ENCODE measurements at regions not wholly inside any gene's neighbourhood (a gene's known extent, or its start where the extent isn't known, plus 50 kb on each side); places are given as distances from the start of the nearest gene placed in this dataset.

DNA sequence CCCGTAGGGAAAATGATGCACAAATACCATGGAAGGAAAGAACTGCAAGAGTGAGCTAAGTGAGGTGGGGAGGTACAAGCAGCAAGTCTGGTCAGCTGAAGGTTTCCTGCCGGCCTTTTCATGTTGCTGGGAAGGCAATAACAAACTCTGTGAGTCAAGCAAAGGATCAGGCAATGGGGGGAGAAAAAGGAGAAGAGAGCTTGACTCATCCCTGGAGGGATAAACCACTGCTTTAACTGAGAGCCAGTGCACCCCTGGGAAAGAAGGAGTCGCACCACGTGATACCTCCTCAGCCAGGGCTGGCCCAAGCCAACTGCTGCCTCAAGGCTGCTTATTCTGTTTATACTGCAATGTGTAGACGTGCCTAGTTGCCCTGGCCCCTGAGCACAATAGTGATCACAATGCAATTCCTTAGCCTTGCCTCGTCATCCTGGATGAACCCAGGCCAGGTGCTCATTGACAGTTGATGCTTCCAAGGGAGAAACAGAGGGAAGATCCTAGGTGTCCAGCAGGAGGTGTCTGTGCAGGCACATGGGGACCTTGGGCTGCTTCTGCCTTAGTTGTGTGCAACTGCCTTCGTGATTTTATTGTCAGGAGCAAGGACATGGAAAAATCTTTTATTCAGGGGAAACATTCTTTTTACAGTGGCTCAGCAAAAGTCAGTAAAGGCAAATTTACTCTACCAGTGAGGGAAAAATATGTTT lies 203.0 kb upstream of the TUT7 start:
- no peak overlapping the region for H3K27ac ChIP-seq (ENCODE audit: low read length)

DNA sequence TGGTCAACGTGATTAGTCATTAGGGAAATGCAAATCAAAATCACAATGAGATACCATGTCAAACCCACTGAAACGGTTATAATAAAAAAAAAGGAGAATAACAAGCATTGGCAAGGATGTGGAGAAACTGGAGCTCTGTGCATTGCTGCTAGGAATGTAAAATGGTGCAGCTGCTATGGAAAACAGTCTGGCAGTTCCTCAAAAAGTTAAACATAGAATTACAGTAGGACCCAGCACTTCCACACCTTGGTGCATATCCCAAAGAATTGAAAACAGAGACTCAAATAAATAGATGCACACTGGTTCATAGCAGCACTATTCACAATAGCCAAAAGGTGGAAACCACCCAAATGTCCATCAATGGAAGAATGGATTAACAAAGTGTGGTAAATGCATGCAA lies 201.5 kb upstream of the TUT7 start:
- no peaks in the 10 kb centered on the region for H3K4me1 ChIP-seq (ENCODE audit: control insufficient read depth, low read depth, low read length)
- H3K4me3 ChIP-seq (ENCODE audit: low read length) = no peak overlapping the region
- H3K27me3 ChIP-seq (ENCODE audit: control insufficient read depth, insufficient read depth, low read length) = no peaks in the 10 kb centered on the region
- H3K27ac ChIP-seq (ENCODE audit: low read length) = no peak overlapping the region
- H3K36me3 ChIP-seq (ENCODE audit: control insufficient read depth, low read depth, low read length) = no peaks in the 10 kb centered on the region
- no peaks in the 10 kb centered on the region for H3K9me3 ChIP-seq (ENCODE audit: control insufficient read depth, low read depth, low read length)
- no peak overlapping the region for H3K9ac ChIP-seq (ENCODE audit: low read length)

More for the DNA sequence above, 203.0 kb upstream of the TUT7 start:
- Histone ChIP-seq H3K9me3 (ENCODE audit: control insufficient read depth, low read depth, low read length) (no peaks in the 10 kb centered on the region), H3K4me3 (ENCODE audit: low read length) (no peak overlapping the region), H3K4me1 (ENCODE audit: control insufficient read depth, low read depth, low read length) (no peaks in the 10 kb centered on the region), H3K9ac (ENCODE audit: low read length) (no peak overlapping the region), H3K27me3 (ENCODE audit: control insufficient read depth, insufficient read depth, low read length) (no peaks in the 10 kb centered on the region), H3K36me3 (ENCODE audit: control insufficient read depth, low read depth, low read length) (no peaks in the 10 kb centered on the region)

DNA sequence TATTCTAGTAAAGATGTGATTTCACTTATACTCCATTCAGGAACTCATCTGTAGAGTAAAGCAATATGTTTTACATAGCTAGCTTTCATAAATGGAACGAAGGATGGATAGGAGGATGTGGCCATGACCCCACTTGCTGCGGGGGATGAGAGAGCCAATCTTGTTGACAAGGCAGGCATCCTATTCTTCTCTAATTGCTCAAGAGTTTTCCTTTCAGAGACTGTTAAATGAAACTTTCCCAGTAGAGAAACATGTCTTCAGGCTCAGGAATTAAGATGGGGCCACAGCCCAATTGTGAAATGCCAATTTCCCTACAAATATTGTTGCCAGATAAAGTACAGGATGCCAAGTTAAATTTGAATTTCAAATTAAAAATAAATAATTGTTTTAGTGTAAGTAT lies 196.2 kb upstream of the TUT7 start:
- Histone ChIP-seq H3K27ac (ENCODE audit: low read length) (no peak overlapping the region), H3K4me3 (ENCODE audit: low read length) (no peak overlapping the region), H3K9me3 (ENCODE audit: control insufficient read depth, low read depth, low read length) (no peaks in the 10 kb centered on the region), H3K36me3 (ENCODE audit: control insufficient read depth, low read depth, low read length) (no peaks in the 10 kb centered on the region), H3K4me1 (ENCODE audit: control insufficient read depth, low read depth, low read length) (peaks cover 20% of the 10 kb centered on the region), H3K27me3 (ENCODE audit: control insufficient read depth, insufficient read depth, low read length) (no peaks in the 10 kb centered on the region), H3K9ac (ENCODE audit: low read length) (no peak overlapping the region)

DNA sequence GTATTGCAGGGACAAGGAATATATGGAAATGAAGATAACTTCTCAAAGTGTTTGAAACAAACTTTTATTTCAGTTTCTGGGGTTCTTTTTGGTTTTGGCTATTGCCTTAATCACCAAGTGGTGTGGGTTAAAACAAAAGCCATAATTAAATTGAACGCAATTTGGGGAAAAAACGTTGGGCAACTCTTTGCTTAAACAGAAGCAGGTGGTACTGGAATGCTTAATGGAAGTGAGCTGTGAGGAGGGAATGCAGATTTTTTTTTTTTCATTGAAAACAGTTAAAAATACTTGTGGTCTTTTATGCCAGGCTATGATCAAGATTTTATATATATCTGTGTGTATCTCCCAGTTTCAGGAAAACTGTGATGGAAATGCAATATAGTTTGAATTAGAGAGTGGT lies 195.7 kb upstream of the TUT7 start:
- H3K9me3 ChIP-seq (ENCODE audit: control insufficient read depth, low read depth, low read length) = no peaks in the 10 kb centered on the region

DNA sequence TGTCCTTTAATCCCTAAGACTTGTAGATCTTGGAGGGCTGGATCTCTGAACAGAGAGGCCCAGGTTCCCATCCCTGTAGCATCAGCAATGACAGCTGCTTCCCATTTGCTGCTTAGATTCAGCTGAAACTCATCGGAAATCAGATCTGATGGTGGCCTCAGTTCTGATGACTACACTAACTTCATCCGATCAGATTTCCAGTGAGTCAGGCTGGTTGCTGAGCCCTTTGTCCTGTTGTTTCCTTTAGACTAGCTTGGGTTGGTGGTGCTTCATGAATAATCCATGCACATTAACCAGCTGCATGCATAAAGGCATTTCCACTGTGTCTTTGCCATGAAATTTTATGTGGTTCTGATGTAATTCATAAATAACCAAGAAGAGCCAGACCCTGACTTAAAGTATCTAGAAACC lies 195.2 kb upstream of the TUT7 start:
- H3K4me1 ChIP-seq (ENCODE audit: control insufficient read depth, low read depth, low read length) = peaks cover 29% of the 10 kb centered on the region
- no peaks in the 10 kb centered on the region for H3K36me3 ChIP-seq (ENCODE audit: control insufficient read depth, low read depth, low read length)
- no peaks in the 10 kb centered on the region for H3K27me3 ChIP-seq (ENCODE audit: control insufficient read depth, insufficient read depth, low read length)
- no peaks in the 10 kb centered on the region for H3K9me3 ChIP-seq (ENCODE audit: control insufficient read depth, low read depth, low read length)
- no peak overlapping the region for H3K9ac ChIP-seq (ENCODE audit: low read length)
- H3K4me3 ChIP-seq (ENCODE audit: low read length) = no peak overlapping the region
- no peak overlapping the region for H3K27ac ChIP-seq (ENCODE audit: low read length)

More for the DNA sequence above, 195.7 kb upstream of the TUT7 start:
- H3K4me3 ChIP-seq (ENCODE audit: low read length) = no peak overlapping the region
- no peaks in the 10 kb centered on the region for H3K27me3 ChIP-seq (ENCODE audit: control insufficient read depth, insufficient read depth, low read length)
- no peak overlapping the region for H3K27ac ChIP-seq (ENCODE audit: low read length)
- no peaks in the 10 kb centered on the region for H3K36me3 ChIP-seq (ENCODE audit: control insufficient read depth, low read depth, low read length)
- peaks cover 24% of the 10 kb centered on the region for H3K4me1 ChIP-seq (ENCODE audit: control insufficient read depth, low read depth, low read length)
- H3K9ac ChIP-seq (ENCODE audit: low read length) = no peak overlapping the region

DNA sequence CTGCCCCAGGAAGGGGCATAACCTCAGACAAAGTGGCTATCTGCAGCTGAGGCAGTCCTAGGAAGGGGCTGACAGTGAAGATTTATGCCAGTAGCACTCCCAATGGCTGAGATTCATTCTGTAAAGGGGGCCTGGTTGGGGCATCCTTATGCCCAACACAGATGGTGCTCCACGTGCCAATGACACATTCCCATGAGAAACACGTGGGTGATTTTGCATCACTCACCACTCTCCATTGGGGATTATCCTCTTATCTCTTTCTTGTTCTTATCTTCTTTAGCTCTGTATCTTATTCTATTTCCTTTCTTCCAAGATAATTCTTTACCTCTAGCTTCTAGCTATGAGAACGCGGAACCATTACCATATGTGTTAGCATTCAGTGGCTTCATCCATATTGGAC lies 194.0 kb upstream of the TUT7 start:
- Histone ChIP-seq H3K36me3 (ENCODE audit: control insufficient read depth, low read depth, low read length) (no peaks in the 10 kb centered on the region), H3K27ac (ENCODE audit: low read length) (no peak overlapping the region), H3K9ac (ENCODE audit: low read length) (no peak overlapping the region), H3K4me3 (ENCODE audit: low read length) (no peak overlapping the region), H3K4me1 (ENCODE audit: control insufficient read depth, low read depth, low read length) (peaks cover 29% of the 10 kb centered on the region), H3K9me3 (ENCODE audit: control insufficient read depth, low read depth, low read length) (no peaks in the 10 kb centered on the region), H3K27me3 (ENCODE audit: control insufficient read depth, insufficient read depth, low read length) (no peaks in the 10 kb centered on the region)

DNA sequence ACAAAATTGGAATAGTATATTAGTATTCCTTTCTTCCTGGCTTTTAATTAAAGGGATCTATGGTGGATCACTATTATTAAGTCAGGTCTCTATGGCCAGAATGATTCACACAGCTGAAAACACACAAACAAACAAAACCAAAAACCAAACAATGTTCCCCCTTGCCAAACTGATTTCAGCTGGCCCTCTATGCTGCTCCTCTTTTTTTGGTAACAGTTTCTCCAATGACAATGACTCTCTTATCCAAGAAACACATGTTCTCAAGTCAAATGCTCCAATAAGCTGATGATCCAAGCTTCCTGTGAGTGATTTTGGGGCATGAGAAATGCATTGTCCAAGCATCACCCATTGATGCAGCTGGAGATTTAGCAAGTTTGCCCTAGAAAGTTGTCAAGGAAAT lies 193.4 kb upstream of the TUT7 start:
- no peak overlapping the region for H3K9ac ChIP-seq (ENCODE audit: low read length)
- no peaks in the 10 kb centered on the region for H3K27me3 ChIP-seq (ENCODE audit: control insufficient read depth, insufficient read depth, low read length)
- no peaks in the 10 kb centered on the region for H3K36me3 ChIP-seq (ENCODE audit: control insufficient read depth, low read depth, low read length)
- no peak overlapping the region for H3K4me3 ChIP-seq (ENCODE audit: low read length)
- H3K9me3 ChIP-seq (ENCODE audit: control insufficient read depth, low read depth, low read length) = no peaks in the 10 kb centered on the region
- H3K27ac ChIP-seq (ENCODE audit: low read length) = no peak overlapping the region
- peaks cover 31% of the 10 kb centered on the region for H3K4me1 ChIP-seq (ENCODE audit: control insufficient read depth, low read depth, low read length)

DNA sequence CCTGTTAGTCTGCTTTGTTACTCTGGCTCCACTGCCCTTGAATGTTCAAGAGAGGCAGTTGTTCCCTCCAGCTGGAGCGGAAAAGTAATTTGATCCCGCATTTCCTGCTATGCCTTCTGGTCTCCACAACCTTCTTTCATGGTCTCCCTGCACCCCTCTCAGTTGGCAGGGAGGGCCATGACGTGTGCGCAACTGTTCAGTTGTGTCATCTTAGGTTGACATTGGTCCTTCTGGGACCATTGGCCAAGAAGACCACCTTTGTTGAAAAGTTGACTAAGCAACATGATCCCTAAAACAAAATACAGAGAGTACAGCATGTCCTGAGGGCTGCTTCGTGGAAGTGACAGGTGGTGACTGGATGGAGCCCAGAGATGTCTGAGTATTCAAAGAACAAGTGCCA lies 192.5 kb upstream of the TUT7 start:
- Histone ChIP-seq H3K9ac (ENCODE audit: low read length) (no peak overlapping the region), H3K36me3 (ENCODE audit: control insufficient read depth, low read depth, low read length) (no peaks in the 10 kb centered on the region), H3K9me3 (ENCODE audit: control insufficient read depth, low read depth, low read length) (no peaks in the 10 kb centered on the region), H3K27ac (ENCODE audit: low read length) (no peak overlapping the region), H3K27me3 (ENCODE audit: control insufficient read depth, insufficient read depth, low read length) (no peaks in the 10 kb centered on the region), H3K4me3 (ENCODE audit: low read length) (no peak overlapping the region), H3K4me1 (ENCODE audit: control insufficient read depth, low read depth, low read length) (peaks cover 39% of the 10 kb centered on the region)

DNA sequence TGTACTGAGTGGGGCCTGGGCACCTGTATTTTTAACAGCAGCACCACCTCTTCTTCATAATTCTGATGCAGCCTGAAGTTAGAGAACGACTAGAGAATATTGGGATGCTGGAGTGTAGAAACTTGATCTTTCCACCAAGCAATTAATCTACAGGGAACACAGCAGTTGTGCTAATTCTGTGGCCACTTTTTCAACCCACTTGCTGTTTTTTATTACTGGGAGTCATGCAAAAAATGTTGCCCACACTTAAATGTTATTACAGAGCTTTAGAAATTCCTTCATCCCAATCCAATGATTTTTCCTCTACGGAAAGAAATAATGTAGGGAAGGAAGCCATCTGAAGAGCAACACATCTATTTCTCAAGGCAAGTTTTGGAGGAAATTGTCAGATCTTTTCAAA lies 190.9 kb upstream of the TUT7 start:
- Histone ChIP-seq H3K27me3 (ENCODE audit: control insufficient read depth, insufficient read depth, low read length) (no peaks in the 10 kb centered on the region), H3K9me3 (ENCODE audit: control insufficient read depth, low read depth, low read length) (no peaks in the 10 kb centered on the region), H3K36me3 (ENCODE audit: control insufficient read depth, low read depth, low read length) (no peaks in the 10 kb centered on the region), H3K9ac (ENCODE audit: low read length) (no peak overlapping the region), H3K4me1 (ENCODE audit: control insufficient read depth, low read depth, low read length) (peaks cover 41% of the 10 kb centered on the region), H3K4me3 (ENCODE audit: low read length) (no peak overlapping the region), H3K27ac (ENCODE audit: low read length) (no peak overlapping the region)

DNA sequence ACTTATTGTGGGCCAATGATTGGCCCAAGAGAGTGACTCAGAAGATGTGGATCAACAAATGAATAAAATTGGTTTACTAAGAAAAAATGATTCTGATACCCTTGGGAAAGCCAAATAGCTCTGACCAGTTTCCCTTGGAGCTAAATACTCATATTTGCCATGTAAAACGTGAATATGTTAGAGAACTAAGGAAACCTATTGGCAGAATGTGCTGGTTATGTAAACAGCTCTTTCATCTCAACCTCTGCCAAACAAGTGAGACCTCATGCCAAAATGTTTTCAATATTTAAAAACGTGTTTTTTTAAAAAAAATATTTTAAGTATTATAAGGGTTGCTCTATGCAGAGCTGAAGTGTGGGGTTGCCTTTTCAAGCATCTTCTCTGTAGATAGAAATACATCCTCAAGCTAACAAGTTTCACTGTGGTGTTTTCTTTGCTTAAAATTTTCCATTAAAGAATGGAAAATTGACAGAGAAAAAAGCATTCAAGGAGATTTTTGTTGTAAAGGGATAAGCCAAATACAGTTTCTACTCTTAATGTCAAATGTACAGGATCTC lies 186.9 kb upstream of the TUT7 start:
- Histone ChIP-seq H3K36me3 (ENCODE audit: control insufficient read depth, low read depth, low read length) (no peaks in the 10 kb centered on the region), H3K4me3 (ENCODE audit: low read length) (no peak overlapping the region), H3K4me1 (ENCODE audit: control insufficient read depth, low read depth, low read length) (peaks cover 27% of the 10 kb centered on the region), H3K9ac (ENCODE audit: low read length) (no peak overlapping the region), H3K27ac (ENCODE audit: low read length) (no peak overlapping the region), H3K27me3 (ENCODE audit: control insufficient read depth, insufficient read depth, low read length) (no peaks in the 10 kb centered on the region), H3K9me3 (ENCODE audit: control insufficient read depth, low read depth, low read length) (no peaks in the 10 kb centered on the region)

DNA sequence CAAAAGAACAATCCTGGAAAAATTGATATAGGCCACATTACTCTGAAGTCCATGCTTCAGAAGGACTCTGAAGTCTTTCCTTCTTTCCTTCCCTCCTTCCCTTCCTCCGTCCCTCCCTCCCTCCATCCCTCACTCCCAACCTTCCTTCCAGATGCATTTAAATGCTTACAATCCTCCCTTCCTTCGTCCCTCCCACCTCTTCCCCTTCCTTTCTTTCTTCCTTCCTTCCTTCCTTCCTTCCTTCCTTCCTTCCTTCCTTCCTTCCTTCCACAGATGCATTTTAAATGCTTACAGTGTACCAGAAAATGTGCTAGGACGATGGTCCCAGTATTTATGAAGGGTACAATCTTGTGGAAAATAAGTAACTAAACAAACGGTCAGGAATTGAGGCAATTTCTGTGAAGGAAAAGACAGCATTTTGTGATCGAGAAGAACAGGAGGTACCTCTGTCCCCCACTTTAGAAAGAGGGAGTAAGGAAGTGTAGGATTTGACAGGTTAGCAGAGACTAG lies 181.3 kb upstream of the TUT7 start:
- H3K9me3 ChIP-seq (ENCODE audit: control insufficient read depth, low read depth, low read length) = no peaks in the 10 kb centered on the region
- H3K27ac ChIP-seq (ENCODE audit: low read length) = no peak overlapping the region
- no peaks in the 10 kb centered on the region for H3K27me3 ChIP-seq (ENCODE audit: control insufficient read depth, insufficient read depth, low read length)
- H3K4me1 ChIP-seq (ENCODE audit: control insufficient read depth, low read depth, low read length) = peaks cover 6% of the 10 kb centered on the region
- H3K36me3 ChIP-seq (ENCODE audit: control insufficient read depth, low read depth, low read length) = no peaks in the 10 kb centered on the region
- H3K4me3 ChIP-seq (ENCODE audit: low read length) = no peak overlapping the region
- H3K9ac ChIP-seq (ENCODE audit: low read length) = no peak overlapping the region
